ENCODE measurements at regions not wholly inside any gene's neighbourhood (a gene's known extent, or its start where the extent isn't known, plus 50 kb on each side); places are given as distances from the start of the nearest gene placed in this dataset.

GRCh38 chr13:68616600-68617222, 1386.6 kb upstream of the PCDH9 start:
- Histone ChIP-seq H2AFZ (ENCODE audit: low read depth) (no peak overlapping the region), H3F3A (replicated peaks; ENCODE audit: insufficient read depth) (no peaks in the 10 kb centered on the region), H3K4me3 (ENCODE audit: low read depth in 2 of 2, low read length in 1 of 2) (no peak overlapping the region), H3K9me3 (no peaks in the 10 kb centered on the region), H3K9me2 (no peaks in the 10 kb centered on the region), H3K27ac (ENCODE audit: low read depth in 2 of 2, low read length in 1 of 2) (no peak overlapping the region), H3K27me3 (ENCODE audit: insufficient read depth) (no peaks in the 10 kb centered on the region), H3K9ac (no peak overlapping the region), H4K20me1 (ENCODE audit: insufficient read depth) (no peaks in the 10 kb centered on the region), H3K36me3 (replicated peaks in 1 of 2; ENCODE audit: control insufficient read depth in 1 of 2, insufficient read depth in 2 of 2, low read length in 1 of 2) (no peaks in the 10 kb centered on the region), H3K4me1 (ENCODE audit: control insufficient read depth in 1 of 2, insufficient read depth in 2 of 2, low read depth in 1 of 2, low read length in 1 of 2) (no peaks in the 10 kb centered on the region), H3K4me2 (no peak overlapping the region), H3K79me2 (ENCODE audit: insufficient read depth) (no peaks in the 10 kb centered on the region)
- TF ChIP-seq EP300 (IDR thresholded peaks at IDR 0.05; ENCODE audit: borderline replicate concordance in 1 of 2, low read depth in 1 of 2, low read length in 1 of 2) = no peak
- TF ChIP-seq USF2 (IDR thresholded peaks at IDR 0.05; ENCODE audit: borderline replicate concordance, low read depth, low read length) = no peak
- no peak for TF ChIP-seq CHD2 (IDR thresholded peaks at IDR 0.05; ENCODE audit: low read length, partially characterized antibody)
- no peak for TF ChIP-seq IRF3 (IDR thresholded peaks at IDR 0.05; ENCODE audit: low read depth, low read length)
- no peak for TF ChIP-seq SMC3 (IDR thresholded peaks at IDR 0.05; ENCODE audit: low read depth, low read length)
- TF ChIP-seq ZBTB33 (IDR thresholded peaks at IDR 0.05; ENCODE audit: borderline replicate concordance, low read depth) = no peak
- TF ChIP-seq TAF1 (IDR thresholded peaks at IDR 0.05; ENCODE audit: borderline replicate concordance, low read depth, low read length) = no peak
- TF ChIP-seq EZH2phosphoT487 (IDR thresholded peaks at IDR 0.05; ENCODE audit: borderline replicate concordance, low read depth) = no peak
- TF ChIP-seq MXI1 (IDR thresholded peaks at IDR 0.05; ENCODE audit: low read depth, low read length) = no peak
- TF ChIP-seq MEF2A (IDR thresholded peaks at IDR 0.05; ENCODE audit: borderline replicate concordance, low read depth) = no peak
- no peak for TF ChIP-seq RFX5 (IDR thresholded peaks at IDR 0.05; ENCODE audit: low read length)
- DNase-seq = no peak
- WGBS (ENCODE audit: low lambda C conversion rate) = 49% methylated on average over 4 of the region's 10 CpGs
- POLR2A ChIA-PET = no interaction called here
- CTCF ChIA-PET = no interaction called here

- Histone ChIP-seq H3K79me2 (ENCODE audit: insufficient read depth) (no peaks in the 10 kb centered on the region), H4K20me1 (ENCODE audit: insufficient read depth) (no peaks in the 10 kb centered on the region), H3K4me1 (ENCODE audit: control insufficient read depth in 1 of 2, insufficient read depth in 2 of 2, low read depth in 1 of 2, low read length in 1 of 2) (no peaks in the 10 kb centered on the region; a peak in 1 of 4 replicates), H3F3A (replicated peaks; ENCODE audit: insufficient read depth) (no peaks in the 10 kb centered on the region), H3K9me3 (no peaks in the 10 kb centered on the region), H3K4me3 (ENCODE audit: low read depth in 2 of 2, low read length in 1 of 2) (no peak overlapping the region), H2AFZ (ENCODE audit: low read depth) (no peak overlapping the region), H3K27me3 (ENCODE audit: insufficient read depth) (no peaks in the 10 kb centered on the region), H3K36me3 (replicated peaks in 1 of 2; ENCODE audit: control insufficient read depth in 1 of 2, insufficient read depth in 2 of 2, low read length in 1 of 2) (no peaks in the 10 kb centered on the region), H3K9ac (no peak overlapping the region), H3K9me2 (no peaks in the 10 kb centered on the region), H3K27ac (ENCODE audit: low read depth in 2 of 2, low read length in 1 of 2) (no peak overlapping the region), H3K4me2 (no peak overlapping the region)
- ChIA-PET POLR2A (no interaction called here), CTCF (no interaction called here)
- DNase-seq = no peak
- WGBS (ENCODE audit: low lambda C conversion rate) = 73% methylated on average over 8 of the region's 8 CpGs
- no peak for TF ChIP-seq TCF12 (IDR thresholded peaks at IDR 0.05)
- no peak for TF ChIP-seq REST (IDR thresholded peaks at IDR 0.05; ENCODE audit: low read depth, low read length)
- TF ChIP-seq FOSL2 (IDR thresholded peaks at IDR 0.05; ENCODE audit: borderline replicate concordance, low read depth) = no peak
- TF ChIP-seq PBX3 (IDR thresholded peaks at IDR 0.05) = no peak
- no peak for TF ChIP-seq NFIC (IDR thresholded peaks at IDR 0.05; ENCODE audit: borderline replicate concordance)
- no peak for TF ChIP-seq TEAD4 (IDR thresholded peaks at IDR 0.05; ENCODE audit: borderline replicate concordance, insufficient read depth)
- TF ChIP-seq FOXM1 (IDR thresholded peaks at IDR 0.05; ENCODE audit: low read depth) = no peak
These were observed 1379.5 kb upstream of the PCDH9 start for GRCh38 chr13:68609661-68610060.

Data from SK-N-SH (cell line).